Loucy (cell line): ENCODE measurements at regions not wholly inside any gene's neighbourhood (a gene's known extent, or its start where the extent isn't known, plus 50 kb on each side); places are given as distances from the start of the nearest gene placed in this dataset.

Experiments
- H2AFZ ChIP-seq: fragments of 200-600 bp; sonication (generic); 2 replicates; pipeline ENCODE4 v1.6.0; 2016; ENCODE audit warnings: antibody characterized with exemption, mild to moderate bottlenecking, low read length, moderate library complexity
- H3F3A ChIP-seq: fragments of 200-600 bp; 2 replicates; pipeline ENCODE4 v1.6.0; 2016; ENCODE audit warnings: antibody characterized with exemption, low read depth, mild to moderate bottlenecking
- H3K27me3 ChIP-seq: fragments of 200-600 bp; sonication (generic); 2 replicates; pipeline ENCODE4 v1.6.1; 2014; ENCODE audit warnings: low read length, mild to moderate bottlenecking; ENCODE audit not compliant: insufficient read depth, poor library complexity, severe bottlenecking
- H3K36me3 ChIP-seq: fragments of 200-600 bp; sonication (generic); 2 replicates; pipeline ENCODE4 v1.6.1; 2016; ENCODE audit warnings: low read length; ENCODE audit not compliant: insufficient read depth
- H3K4me1 ChIP-seq: fragments of 200-600 bp; sonication (generic); 2 replicates; pipeline ENCODE4 v1.5.1; 2014; ENCODE audit warnings: low read length, mild to moderate bottlenecking; ENCODE audit not compliant: insufficient read depth, poor library complexity, severe bottlenecking
- H3K4me2 ChIP-seq: fragments of 200-600 bp; sonication (generic); 2 replicates; pipeline ENCODE4 v1.6.0; 2014; ENCODE audit warnings: antibody characterized with exemption, low read length, low read depth, mild to moderate bottlenecking; ENCODE audit not compliant: poor library complexity, severe bottlenecking
- H3K4me3 ChIP-seq: fragments of 200-600 bp; sonication (generic); 2 replicates; pipeline ENCODE4 v1.5.1; 2014; ENCODE audit warnings: low read length, mild to moderate bottlenecking, mixed read lengths; ENCODE audit not compliant: poor library complexity, severe bottlenecking
- H3K79me2 ChIP-seq: fragments of 200-600 bp; sonication (generic); 2 replicates; pipeline ENCODE4 v1.6.1; 2014; ENCODE audit warnings: low read length; ENCODE audit not compliant: insufficient read depth
- H3K9ac ChIP-seq: fragments of 200-600 bp; sonication (generic); 2 replicates; pipeline ENCODE4 v1.6.0; 2014; ENCODE audit warnings: mild to moderate bottlenecking, low read depth, low read length, moderate library complexity; ENCODE audit not compliant: poor library complexity, severe bottlenecking
- H3K9me2 ChIP-seq: fragments of 200-600 bp; sonication (generic); replicated peaks from 2 replicates; pipeline ENCODE4 v1.6.1; 2016; ENCODE audit warnings: low read depth, low read length, mixed read lengths
- H3K9me3 ChIP-seq: fragments of 200-600 bp; sonication (generic); 2 replicates; pipeline ENCODE4 v1.6.1; 2014; ENCODE audit warnings: mild to moderate bottlenecking, antibody characterized with exemption, low read length, low read depth; ENCODE audit not compliant: insufficient read depth
- H4K20me1 ChIP-seq: fragments of 200-600 bp; sonication (generic); 2 replicates; pipeline ENCODE4 v1.6.0; 2014; ENCODE audit warnings: antibody characterized with exemption, low read length, mild to moderate bottlenecking; ENCODE audit not compliant: insufficient read depth, poor library complexity, severe bottlenecking
- EZH2phosphoT487 ChIP-seq: fragments of 200-600 bp; IDR thresholded peaks from 2 replicates; pipeline ENCODE4 v1.6.1; 2018; ENCODE audit warnings: antibody characterized with exemption, mild to moderate bottlenecking, moderate library complexity, borderline replicate concordance
- TF ChIP-seq, protein P1 (sequence below): fragments of 200-600 bp; sonication (generic); conservative IDR thresholded peaks from 2 replicates; pipeline ENCODE4 v1.5.1; 2014; ENCODE audit warnings: mild to moderate bottlenecking, antibody characterized with exemption, low read length

GRCh38 chr3:148246291-148246923 lies 451.3 kb upstream of the AGTR1 start:
- TF ChIP-seq, protein P1, sequence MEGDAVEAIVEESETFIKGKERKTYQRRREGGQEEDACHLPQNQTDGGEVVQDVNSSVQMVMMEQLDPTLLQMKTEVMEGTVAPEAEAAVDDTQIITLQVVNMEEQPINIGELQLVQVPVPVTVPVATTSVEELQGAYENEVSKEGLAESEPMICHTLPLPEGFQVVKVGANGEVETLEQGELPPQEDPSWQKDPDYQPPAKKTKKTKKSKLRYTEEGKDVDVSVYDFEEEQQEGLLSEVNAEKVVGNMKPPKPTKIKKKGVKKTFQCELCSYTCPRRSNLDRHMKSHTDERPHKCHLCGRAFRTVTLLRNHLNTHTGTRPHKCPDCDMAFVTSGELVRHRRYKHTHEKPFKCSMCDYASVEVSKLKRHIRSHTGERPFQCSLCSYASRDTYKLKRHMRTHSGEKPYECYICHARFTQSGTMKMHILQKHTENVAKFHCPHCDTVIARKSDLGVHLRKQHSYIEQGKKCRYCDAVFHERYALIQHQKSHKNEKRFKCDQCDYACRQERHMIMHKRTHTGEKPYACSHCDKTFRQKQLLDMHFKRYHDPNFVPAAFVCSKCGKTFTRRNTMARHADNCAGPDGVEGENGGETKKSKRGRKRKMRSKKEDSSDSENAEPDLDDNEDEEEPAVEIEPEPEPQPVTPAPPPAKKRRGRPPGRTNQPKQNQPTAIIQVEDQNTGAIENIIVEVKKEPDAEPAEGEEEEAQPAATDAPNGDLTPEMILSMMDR = no peak
- no peak for TF ChIP-seq EZH2phosphoT487
- no peak overlapping the region for H3K4me2 ChIP-seq
- no peaks in the 10 kb centered on the region for H4K20me1 ChIP-seq
- H3K36me3 ChIP-seq = no peaks in the 10 kb centered on the region
- H3K9me3 ChIP-seq = no peaks in the 10 kb centered on the region
- no peaks in the 10 kb centered on the region for H3K9me2 ChIP-seq
- H3K4me1 ChIP-seq = no peaks in the 10 kb centered on the region
- no peaks in the 10 kb centered on the region for H3K79me2 ChIP-seq
- H3K4me3 ChIP-seq = no peak overlapping the region
- H3F3A ChIP-seq = no peaks in the 10 kb centered on the region
- H3K9ac ChIP-seq = no peak overlapping the region
- no peak overlapping the region for H2AFZ ChIP-seq
- no peaks in the 10 kb centered on the region for H3K27me3 ChIP-seq

DNA sequence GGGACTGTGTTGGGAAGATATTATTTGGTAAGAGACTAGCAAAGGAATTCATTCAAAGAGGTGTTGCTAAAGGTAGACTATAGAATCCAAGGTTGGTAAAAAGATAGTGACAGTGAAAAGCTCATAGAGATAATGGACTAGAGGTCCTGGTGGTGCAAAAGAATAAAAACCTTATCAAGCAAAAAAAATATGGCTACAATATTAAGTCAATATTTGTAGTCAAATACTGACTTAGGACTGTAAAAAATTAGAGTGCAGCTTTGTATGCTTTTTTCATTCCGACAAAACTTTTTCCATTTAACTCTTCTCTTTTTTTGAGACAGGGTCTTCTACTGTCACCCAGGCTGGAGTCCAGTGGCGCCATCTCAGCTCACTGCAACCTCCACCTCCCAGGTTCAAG lies 444.0 kb upstream of the AGTR1 start:
- H3K36me3 ChIP-seq = no peaks in the 10 kb centered on the region
- H3K9me3 ChIP-seq = no peaks in the 10 kb centered on the region
- H3K79me2 ChIP-seq = no peaks in the 10 kb centered on the region
- H4K20me1 ChIP-seq = no peaks in the 10 kb centered on the region
- H3K9me2 ChIP-seq = no peaks in the 10 kb centered on the region
- no peak overlapping the region for H3K9ac ChIP-seq
- H3K4me3 ChIP-seq = no peak overlapping the region
- no peak for TF ChIP-seq EZH2phosphoT487
- TF ChIP-seq, protein P1 = no peak
- no peak overlapping the region for H3K4me2 ChIP-seq
- H3K4me1 ChIP-seq = no peaks in the 10 kb centered on the region
- H3F3A ChIP-seq = no peaks in the 10 kb centered on the region
- H3K27me3 ChIP-seq = no peaks in the 10 kb centered on the region
- H2AFZ ChIP-seq = no peak overlapping the region

GRCh38 chr3:148254402-148254801 lies 443.3 kb upstream of the AGTR1 start:
- no peaks in the 10 kb centered on the region for H3K9me3 ChIP-seq
- H4K20me1 ChIP-seq = no peaks in the 10 kb centered on the region
- H2AFZ ChIP-seq = no peak overlapping the region
- H3K27me3 ChIP-seq = no peaks in the 10 kb centered on the region
- no peaks in the 10 kb centered on the region for H3K36me3 ChIP-seq
- no peak overlapping the region for H3K4me2 ChIP-seq
- TF ChIP-seq, protein P1 = no peak
- TF ChIP-seq EZH2phosphoT487 = no peak
- H3F3A ChIP-seq = no peaks in the 10 kb centered on the region
- H3K79me2 ChIP-seq = no peaks in the 10 kb centered on the region
- no peak overlapping the region for H3K4me3 ChIP-seq
- H3K9me2 ChIP-seq = no peaks in the 10 kb centered on the region
- H3K4me1 ChIP-seq = no peaks in the 10 kb centered on the region
- no peak overlapping the region for H3K9ac ChIP-seq
